Epidermal melanocyte (primary cell): ENCODE measurements at regions not wholly inside any gene's neighbourhood (a gene's known extent, or its start where the extent isn't known, plus 50 kb on each side); places are given as distances from the start of the nearest gene placed in this dataset.
"Not testable (repeated sequence)": the region's sequence is repeated elsewhere in the genome, so short reads cannot be mapped to it uniquely, and the experiment has no call there.

ENCODE experiments used
- DNase-seq: peaks from one replicate; pipeline ENCODE4 v3.0.0; 2011; ENCODE audit warnings: low spot score; ENCODE audit not compliant: insufficient read length

- DNase-seq, result no peak
Observed at GRCh38 chr12:31215518-31216232, 110.3 kb downstream of the SINHCAF start.

GRCh38 chr12:31216479-31216878 lies 109.5 kb downstream of the SINHCAF start:
- no peak for DNase-seq

DNA sequence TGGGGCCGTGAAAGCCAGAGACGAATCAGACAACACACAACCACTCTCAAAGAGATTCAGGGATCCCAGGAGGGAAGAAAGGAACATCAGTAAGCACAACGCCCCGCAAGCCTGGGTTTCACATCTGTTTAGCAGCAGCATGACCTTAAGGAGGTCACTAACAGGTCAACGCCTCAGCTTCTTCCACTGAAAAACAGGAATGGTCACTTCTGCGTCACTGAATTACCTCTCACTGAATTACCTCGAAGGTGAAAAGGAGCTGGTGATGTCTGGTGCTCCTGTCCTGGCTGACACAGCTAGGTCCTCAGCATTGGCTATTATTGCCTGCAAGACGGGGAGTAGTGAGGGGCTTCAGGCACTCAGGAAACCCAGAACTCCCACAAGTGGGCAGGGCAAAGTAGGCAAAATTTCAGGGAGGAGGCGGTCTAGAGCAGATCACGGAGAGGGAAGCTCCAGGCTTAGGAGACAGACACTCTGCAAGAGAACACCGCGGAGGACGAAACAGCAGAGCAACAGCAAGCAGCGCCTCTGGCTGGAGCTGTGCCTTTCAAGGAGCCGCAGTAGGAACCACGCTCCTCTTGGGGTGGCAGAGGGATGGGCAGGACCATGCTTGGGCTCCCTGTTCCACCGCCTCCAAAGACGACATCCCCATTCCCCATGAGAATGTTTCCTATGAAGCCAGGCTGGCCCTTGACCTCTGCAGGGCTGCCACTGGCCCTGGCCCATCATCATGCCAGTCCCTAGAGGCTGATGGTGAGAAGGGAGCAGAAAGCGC lies 108.4 kb downstream of the SINHCAF start:
- no peak for DNase-seq

DNA sequence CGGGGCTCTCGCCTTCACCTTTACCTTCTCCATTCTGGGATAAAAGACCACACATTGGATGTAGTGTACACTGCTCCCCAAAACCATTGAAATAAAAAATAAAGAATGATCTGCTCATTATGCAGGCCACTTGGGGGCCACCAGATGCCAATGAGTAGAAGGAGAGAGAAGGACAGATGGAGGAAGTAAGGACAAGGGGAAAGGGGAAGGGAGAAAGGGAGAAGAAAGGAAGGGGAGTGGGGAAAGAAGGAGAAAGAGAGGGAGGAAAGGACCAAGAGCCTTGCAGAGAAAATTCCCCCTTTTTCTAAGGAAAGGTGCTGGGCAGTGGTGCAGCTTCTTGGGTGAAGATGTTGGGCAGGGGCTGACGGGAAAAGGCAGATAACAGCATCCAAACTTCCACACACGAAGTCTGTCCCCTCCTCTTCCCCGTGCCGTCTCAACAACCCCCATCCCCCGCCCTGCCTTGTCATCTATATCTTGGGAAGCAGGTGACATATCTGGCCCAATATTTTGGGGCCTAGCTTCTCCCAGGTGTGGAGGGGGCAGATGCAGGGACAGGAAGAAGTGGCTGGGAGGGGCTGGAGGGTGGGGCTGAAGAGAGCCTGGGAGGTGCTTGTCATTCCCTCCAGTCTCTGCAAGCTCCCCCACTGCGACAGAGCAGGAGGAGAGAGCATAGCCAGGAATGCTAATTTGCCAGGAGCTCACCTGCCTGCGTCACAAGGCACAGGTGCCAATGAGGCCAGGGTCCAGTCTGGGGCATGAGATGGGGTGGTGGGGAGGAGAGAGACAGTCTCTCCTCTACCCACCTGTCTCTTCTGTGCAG lies 107.5 kb downstream of the SINHCAF start:
- DNase-seq, result no peak

- DNase-seq, result no peak
Observed at GRCh38 chr12:31219521-31219920, 106.4 kb downstream of the SINHCAF start.

DNA sequence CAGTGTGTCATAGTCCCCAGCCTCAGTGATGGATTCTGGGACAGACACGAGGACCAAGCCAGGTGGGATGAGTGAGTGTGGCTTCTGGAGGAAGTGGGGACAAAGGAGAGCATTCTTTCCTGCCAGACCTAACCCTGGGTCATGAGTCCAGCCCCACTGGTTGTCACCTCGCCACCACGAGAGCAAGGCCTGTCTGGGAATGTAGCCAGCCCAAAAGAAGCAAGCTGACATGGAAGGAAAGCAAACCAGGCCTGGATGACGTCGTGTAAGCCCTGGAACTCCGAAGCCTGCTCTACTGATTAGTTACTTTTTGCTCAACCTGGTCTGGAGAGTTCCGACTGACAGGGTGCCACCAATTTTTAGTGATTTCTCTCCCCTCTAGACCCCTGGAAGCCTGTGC lies 105.9 kb downstream of the SINHCAF start:
- DNase-seq, result no peak

DNA sequence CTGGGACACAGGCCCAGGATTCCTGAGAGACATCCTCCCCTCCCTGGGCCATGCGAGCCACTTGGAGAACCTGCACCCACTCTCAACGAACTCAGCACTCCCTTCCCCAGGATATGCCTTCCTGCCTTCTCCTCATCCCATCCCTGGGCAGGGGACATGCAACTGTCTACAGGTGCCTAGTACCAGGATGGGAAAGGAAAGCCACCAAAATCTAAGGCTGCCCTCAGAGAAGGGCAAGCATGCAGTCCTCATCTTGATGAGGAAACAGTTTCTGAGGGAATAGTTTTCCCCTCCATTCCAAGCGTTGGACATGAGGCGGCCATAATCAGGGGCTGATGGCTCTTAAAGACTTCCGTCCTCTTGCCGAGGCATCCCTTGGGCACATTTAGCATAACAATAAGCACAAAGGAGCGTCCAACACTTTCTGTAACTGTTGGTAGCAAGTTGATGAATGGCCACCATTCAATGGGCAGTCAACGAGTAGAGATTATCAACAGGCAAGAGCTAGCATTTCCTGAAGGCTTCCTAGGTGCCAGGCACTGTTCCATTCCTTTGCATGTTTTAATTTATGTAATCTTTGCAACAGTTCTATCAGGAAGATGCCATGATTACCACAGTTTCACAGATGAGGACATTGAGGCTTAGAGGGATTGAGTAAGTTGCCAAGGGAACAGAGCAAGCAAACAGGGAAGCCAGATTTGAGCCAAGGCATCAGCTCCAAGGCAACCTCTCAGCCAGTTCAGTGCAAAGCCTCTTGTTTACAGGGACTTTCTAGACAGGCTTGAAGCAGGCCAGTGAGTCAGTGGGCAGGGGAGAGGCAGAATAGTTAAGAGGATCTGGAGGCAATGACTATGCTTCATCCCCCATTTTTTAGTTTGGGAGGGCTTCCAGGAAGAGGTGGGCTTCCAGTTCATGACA lies 105.1 kb downstream of the SINHCAF start:
- DNase-seq, result no peak

DNA sequence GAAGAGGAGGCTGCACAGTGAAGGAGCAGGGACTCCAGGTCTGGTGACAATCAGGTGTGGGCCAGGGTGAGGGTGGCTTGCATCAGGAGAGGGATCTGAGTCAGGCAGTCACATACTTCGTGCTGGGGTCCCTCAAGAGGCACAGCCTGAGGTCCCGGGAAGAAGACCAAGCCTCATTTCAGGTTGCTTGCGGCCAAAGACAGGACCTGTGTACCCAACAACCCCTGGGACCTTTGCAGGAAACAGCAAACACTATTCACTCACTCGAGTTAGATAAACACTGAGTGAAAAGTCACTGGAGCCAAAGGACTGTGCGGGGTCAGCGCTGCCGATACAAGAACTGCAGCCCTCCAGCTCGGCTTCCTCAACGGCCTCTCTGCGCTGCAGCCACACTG lies 104.4 kb downstream of the SINHCAF start:
- DNase-seq, result no peak

- DNase-seq, result no peak
Observed at GRCh38 chr12:31222620-31223222, 103.2 kb downstream of the SINHCAF start.

DNA sequence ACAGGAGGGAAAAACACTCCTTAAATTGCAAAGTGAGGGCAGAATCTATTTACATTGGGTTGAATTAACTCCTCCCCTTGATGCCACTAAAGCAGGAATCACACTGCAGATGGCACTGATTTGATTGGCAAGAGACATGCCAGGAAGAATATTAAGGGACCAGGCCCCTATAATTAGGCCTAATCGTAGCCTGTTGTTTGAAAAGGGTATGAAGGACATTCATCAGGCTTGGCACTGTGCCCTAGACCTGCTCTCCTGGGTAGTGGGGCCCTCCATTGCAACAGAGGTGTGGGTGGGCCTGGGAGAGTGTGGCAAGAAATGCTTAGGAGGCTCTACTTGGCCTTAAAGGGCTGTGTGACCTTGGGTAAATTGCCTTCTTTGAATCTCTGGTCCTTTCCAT lies 102.3 kb downstream of the SINHCAF start:
- DNase-seq, result not testable (repeated sequence)

- DNase-seq, result no peak
Observed at GRCh38 chr12:31224768-31225448, 101.0 kb downstream of the SINHCAF start.

DNA sequence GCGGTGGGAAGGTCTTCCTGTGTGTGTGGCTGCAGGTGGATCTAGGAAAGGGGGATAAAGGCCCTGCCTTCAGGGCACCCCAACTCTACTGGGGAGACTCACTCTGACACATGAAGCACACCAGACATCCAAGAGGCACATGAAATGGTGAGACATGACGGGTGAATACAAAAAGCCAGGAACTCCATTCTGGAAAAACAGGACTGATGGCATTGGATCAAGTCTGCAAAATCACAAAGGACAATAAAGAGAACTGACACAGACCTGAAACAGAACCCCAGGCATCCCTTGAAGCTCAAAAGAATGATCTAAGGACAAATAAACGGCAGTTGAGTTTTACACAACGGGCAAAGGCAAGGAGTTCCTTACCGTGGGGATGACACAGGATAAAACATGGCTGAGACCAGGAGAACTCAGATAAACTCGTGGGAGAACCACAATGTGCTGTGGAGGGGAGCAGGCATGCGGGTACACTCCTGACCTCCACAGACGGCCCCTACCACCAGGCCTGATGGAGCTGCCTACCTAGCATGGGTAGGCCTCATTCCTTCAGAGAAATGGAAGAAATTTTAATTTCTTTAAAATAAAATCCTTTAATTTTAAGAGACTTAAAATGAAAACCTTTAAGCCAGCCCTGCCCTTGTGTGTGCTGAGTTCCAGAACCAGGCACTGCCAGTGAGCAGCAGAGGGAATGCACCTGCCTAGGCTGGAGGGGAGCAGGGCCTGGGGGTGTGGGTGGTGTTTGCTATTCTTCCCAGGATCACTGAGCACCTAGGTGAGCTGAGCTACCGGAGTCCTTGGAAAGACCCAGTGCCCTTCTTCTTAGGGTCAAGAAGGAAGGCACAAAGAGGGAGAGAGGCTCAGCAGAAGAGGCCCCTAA lies 100.1 kb downstream of the SINHCAF start:
- DNase-seq, result no peak

- no peak for DNase-seq
Observed at GRCh38 chr12:31226639-31227038, 99.3 kb downstream of the SINHCAF start.

GRCh38 chr12:31227401-31227981 lies 98.5 kb downstream of the SINHCAF start:
- DNase-seq, result no peak

DNA sequence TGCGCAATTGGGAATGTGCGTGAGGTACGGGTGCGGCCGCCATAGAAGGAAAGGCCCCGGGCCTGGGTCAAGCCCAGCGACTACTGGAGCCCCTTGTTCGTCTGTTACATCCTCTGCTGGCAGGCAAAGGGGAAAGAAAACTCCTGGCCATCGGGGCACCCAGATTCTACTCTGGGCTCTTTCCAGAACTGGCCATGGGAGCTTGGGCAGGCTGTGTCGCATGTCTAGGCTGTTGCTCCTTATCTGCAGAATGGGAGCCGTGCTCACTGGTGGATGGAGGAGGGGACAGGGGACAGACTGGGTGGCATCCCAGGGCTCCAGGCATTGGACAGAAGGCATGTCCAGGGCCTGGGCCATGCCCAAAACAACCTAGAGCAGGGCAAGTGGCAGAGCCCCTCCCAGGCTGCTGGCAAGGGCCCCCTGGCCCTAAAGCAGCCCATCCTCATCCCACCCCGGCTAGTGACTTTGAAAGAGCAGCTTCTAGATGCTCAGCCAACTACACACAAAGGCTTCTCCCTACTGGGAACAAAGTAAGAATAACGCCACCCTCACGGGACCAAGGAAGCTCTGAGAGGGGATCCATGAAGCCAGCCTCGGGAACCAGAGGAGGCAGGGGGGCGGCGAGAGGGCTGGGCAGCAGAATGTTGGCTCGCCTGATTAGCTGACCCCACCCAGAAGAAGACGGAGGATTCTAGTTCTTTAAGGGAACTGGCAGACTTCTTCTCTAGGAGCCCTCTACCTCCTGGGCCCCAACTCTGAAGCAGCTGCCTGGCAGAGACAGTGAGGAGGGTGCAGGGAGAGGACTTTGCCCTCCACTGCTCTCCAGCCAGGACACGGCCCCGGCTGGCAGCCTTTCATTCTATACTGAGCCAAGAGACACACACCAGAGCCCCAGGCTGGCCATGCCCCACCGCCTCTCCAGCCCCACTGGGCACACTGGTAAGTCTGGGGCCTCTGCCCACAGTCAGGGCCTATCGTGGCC lies 96.8 kb downstream of the SINHCAF start:
- DNase-seq, result no peak

DNA sequence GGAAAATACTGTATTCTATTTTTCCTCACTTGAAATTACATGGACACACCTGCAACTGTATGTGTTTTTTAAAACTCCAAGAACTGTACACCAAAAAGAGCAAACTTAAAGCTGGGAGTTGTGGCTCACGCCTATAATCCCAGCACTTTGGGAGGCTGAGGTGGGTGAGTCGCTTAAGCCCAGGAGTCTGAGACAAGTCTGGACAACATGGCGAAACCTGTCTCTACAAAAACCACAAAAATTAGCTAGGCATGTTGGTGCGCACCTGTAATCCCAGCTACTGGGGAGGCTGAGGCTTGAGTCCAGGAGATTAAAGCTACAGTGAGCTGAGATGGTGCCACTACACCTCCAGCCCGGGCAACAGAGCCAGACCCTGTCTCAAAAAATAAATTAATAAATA lies 95.9 kb downstream of the SINHCAF start:
- no peak for DNase-seq
